ENCODE measurements at regions not wholly inside any gene's neighbourhood (a gene's known extent, or its start where the extent isn't known, plus 50 kb on each side); places are given as distances from the start of the nearest gene placed in this dataset.

DNA sequence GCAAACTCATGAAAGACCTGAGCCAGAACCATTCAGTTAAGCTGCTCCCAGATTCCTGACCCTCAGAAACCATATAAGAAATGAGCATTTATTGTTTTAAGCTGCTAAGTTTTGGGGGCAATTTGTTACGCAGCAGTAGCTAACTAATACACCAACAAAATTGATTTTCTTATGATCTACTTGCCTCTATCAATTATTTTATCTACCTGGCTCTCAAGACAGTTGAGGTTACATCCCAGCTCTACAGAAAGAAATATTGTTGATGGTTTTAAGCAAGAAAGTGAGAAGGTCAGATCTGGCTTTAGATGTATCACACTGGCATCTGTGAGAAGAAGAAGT, 103.1 kb upstream of the MDM1 start:
- TF ChIP-seq, protein P1, sequence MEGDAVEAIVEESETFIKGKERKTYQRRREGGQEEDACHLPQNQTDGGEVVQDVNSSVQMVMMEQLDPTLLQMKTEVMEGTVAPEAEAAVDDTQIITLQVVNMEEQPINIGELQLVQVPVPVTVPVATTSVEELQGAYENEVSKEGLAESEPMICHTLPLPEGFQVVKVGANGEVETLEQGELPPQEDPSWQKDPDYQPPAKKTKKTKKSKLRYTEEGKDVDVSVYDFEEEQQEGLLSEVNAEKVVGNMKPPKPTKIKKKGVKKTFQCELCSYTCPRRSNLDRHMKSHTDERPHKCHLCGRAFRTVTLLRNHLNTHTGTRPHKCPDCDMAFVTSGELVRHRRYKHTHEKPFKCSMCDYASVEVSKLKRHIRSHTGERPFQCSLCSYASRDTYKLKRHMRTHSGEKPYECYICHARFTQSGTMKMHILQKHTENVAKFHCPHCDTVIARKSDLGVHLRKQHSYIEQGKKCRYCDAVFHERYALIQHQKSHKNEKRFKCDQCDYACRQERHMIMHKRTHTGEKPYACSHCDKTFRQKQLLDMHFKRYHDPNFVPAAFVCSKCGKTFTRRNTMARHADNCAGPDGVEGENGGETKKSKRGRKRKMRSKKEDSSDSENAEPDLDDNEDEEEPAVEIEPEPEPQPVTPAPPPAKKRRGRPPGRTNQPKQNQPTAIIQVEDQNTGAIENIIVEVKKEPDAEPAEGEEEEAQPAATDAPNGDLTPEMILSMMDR (IDR thresholded peaks at IDR 0.05), result no peak
- TF ChIP-seq POLR2A (IDR thresholded peaks at IDR 0.05), result no peak
- 91 to 100% methylated on average over 1 of the region's 1 CpG for WGBS, 2 donors
- no peaks in the 10 kb centered on the region for H3K27me3 ChIP-seq

DNA sequence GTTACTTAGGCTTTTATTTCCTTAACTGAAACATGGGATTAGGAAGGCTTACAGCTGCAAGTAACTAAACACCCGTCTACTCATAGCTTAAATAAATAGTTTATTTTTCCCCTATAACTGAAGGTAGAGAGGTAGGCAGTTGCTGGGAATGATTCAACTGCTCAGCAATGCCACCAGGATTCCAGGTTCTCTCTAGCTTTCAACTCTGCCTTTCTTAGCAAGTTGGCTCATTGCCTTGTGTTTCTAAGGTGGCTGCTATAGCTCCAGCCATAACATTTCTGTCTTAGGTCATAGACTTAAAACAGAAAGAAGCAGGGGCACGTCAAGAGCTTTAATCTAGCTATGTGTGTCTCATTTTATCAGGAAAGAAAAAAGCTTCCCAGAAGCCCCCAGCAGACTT, 103.7 kb upstream of the MDM1 start:
- H3K4me1 ChIP-seq, result no peaks in the 10 kb centered on the region
- DNase-seq, result no peak
- no peak overlapping the region for H3K4me3 ChIP-seq
- no peaks in the 10 kb centered on the region for H3K36me3 ChIP-seq
- intact Hi-C loops (cut with DNase I), result no loop called here
- peaks cover 0 to 3% (median 0%) of the 10 kb centered on the region in 3 donors for H3K9me3 ChIP-seq
- no peaks in the 10 kb centered on the region for H3K27me3 ChIP-seq
- TF ChIP-seq, protein P1 (IDR thresholded peaks at IDR 0.05), result no peak
- no peak for TF ChIP-seq POLR2A (IDR thresholded peaks at IDR 0.05)
- 42 to 59% methylated on average over 2 of the region's 2 CpGs for WGBS, 2 donors
- no peak overlapping the region for H3K27ac ChIP-seq

More for the DNA sequence above, 103.1 kb upstream of the MDM1 start:
- no peaks in the 10 kb centered on the region for H3K36me3 ChIP-seq
- intact Hi-C loops (cut with DNase I), result no loop called here
- H3K4me3 ChIP-seq, result no peak overlapping the region
- no peak for DNase-seq
- H3K4me1 ChIP-seq, result no peaks in the 10 kb centered on the region
- no peak overlapping the region for H3K27ac ChIP-seq
- H3K9me3 ChIP-seq, result peaks cover 0 to 3% (median 0%) of the 10 kb centered on the region in 3 donors

DNA sequence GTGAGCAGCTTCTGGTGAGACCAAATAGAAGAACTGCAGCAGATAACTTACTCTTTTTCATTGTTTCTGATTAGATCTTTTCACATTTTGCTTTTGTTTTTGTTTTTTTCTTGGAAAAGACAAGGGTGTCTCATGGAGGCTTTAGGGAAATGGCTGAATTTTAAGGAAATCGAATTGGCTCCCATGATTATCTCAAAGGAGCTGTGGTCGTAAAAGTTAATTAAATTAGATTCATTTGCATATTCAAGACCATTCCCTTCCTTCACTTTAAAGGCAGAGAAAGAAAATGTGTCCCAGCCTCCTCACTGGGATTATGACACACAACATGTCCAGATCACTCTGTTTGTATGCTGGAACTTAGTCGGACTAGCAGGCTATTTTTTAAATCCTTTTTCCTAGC, 106.4 kb upstream of the MDM1 start:
- Histone ChIP-seq H3K27ac (no peak overlapping the region), H3K4me1 (no peaks in the 10 kb centered on the region), H3K27me3 (no peaks in the 10 kb centered on the region), H3K36me3 (no peaks in the 10 kb centered on the region), H3K9me3 (peaks cover 0 to 3% (median 0%) of the 10 kb centered on the region in 3 donors), H3K4me3 (no peak overlapping the region)
- WGBS, 2 donors, result 85 to 88% methylated on average over 3 of the region's 3 CpGs
- no peak for DNase-seq
- TF ChIP-seq, protein P1 (IDR thresholded peaks at IDR 0.05), result no peak
- no peak for TF ChIP-seq POLR2A (IDR thresholded peaks at IDR 0.05)
- intact Hi-C loops (cut with DNase I), result no loop called here

DNA sequence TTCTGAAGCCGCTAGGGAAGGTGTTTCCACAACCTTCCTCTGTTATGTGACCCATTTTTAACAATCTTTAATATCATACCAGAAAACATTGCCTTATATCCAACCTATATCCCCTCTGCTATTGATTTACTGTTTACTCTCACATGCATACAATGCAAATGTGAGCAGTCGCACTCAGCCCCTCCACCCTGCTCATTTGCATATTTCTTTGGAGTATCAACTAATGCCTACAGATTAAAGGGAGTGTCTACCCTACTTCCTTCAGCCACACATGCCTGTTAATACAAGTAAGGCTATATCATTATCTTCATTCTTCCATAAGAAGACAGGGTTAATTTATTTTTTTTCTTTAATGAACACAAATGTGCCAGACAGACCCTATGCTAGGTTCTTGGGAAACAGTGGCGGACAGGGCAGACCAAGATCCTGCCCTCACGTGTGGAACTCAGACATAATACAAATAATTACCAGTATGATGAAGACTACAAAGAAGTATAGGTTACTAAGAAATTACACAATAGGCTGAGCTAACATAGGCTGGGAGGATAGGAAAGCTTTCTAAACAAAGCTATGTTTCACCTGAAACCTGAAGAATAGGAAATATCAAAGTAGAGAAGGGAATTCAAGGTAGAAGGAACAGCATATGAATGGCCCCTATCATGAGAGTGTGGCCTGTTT, 107.3 kb upstream of the MDM1 start:
- intact Hi-C loops (cut with DNase I), result no loop called here
- no peak for TF ChIP-seq POLR2A (IDR thresholded peaks at IDR 0.05)
- TF ChIP-seq, protein P1 (IDR thresholded peaks at IDR 0.05), result no peak

DNA sequence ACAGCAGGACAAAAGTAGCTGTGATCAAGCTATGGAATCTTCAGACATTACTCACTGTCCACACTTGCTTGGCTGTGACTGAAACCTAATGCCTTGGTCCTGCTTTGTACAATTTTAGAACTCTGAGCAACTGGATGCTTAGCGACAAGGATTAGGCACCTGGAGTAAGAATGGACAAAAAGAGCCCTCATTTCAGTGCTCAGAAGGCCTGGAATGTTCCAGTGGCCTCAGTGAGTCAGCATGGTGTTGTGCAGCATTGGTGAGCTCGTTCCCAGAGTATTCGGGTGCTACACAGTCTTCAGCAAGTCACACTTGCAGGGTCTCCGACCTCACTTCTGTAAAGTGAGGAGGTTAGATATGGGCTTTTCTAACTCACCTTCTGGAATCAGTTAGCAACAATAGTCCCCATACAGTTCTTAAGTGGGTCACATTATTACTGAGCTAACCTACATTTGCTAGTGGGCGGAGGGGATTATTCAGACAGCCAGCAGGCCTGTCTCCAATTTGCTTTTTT, 108.0 kb upstream of the MDM1 start:
- intact Hi-C loops (cut with DNase I), result no loop called here
- H3K4me1 ChIP-seq, result no peaks in the 10 kb centered on the region
- TF ChIP-seq POLR2A (IDR thresholded peaks at IDR 0.05), result no peak
- TF ChIP-seq, protein P1 (IDR thresholded peaks at IDR 0.05), result no peak
- H3K27ac ChIP-seq, result peak overlapping the region in 1 of 4 donors; percentile 11
- no peak overlapping the region for H3K4me3 ChIP-seq
- no peaks in the 10 kb centered on the region for H3K27me3 ChIP-seq
- peaks cover 0 to 3% (median 2%) of the 10 kb centered on the region in 3 donors for H3K9me3 ChIP-seq
- no peak for DNase-seq
- whole genome bisulfite sequencing, 2 donors, result 78% methylated on average over 5 of the region's 5 CpGs
- no peaks in the 10 kb centered on the region for H3K36me3 ChIP-seq

More for the DNA sequence above, 107.3 kb upstream of the MDM1 start:
- H3K27me3 ChIP-seq, result no peaks in the 10 kb centered on the region
- DNase-seq, result no peak
- no peak overlapping the region for H3K4me3 ChIP-seq
- no peaks in the 10 kb centered on the region for H3K4me1 ChIP-seq
- no peaks in the 10 kb centered on the region for H3K36me3 ChIP-seq
- peak overlapping the region in 1 of 4 donors; percentile 11 for H3K27ac ChIP-seq
- H3K9me3 ChIP-seq, result peaks cover 0 to 3% (median 1%) of the 10 kb centered on the region in 3 donors
- WGBS, 2 donors, result 78 to 90% methylated on average over 4 of the region's 4 CpGs
